Glomerular visceral epithelial cell (primary cell): ENCODE measurements at regions not wholly inside any gene's neighbourhood (a gene's known extent, or its start where the extent isn't known, plus 50 kb on each side); places are given as distances from the start of the nearest gene placed in this dataset.

Experiments
- DNase-seq: peaks from one replicate; pipeline ENCODE4 v3.0.0-alpha.2; 2016; ENCODE audit errors: extremely low spot score

DNA sequence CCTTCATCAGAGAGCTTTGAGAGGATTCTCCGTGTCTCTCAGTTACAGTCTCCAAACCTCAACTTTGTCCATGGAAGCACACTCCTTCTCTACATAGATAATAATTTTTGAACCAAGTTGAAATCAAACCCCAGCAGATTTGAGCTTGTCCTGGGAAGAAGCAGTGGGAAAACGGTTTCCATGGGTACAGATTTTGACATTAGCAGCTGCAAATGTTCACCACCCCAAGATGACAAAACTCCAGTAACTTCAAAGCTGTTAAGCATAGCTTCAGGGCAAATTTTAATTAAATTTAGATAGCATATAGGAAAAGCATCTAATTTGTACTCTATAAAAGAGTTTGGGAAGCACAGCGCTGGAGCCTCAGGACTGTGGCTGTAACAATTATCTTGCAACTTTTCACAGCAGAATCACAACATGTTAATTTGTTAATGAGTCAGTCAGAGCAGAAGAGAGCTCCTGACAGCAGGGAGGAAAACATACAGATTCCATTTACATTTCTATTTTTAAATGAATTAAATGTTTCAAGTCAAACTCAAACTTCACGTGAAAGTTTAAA, 240.7 kb downstream of the BMP7 start:
- no peak for DNase-seq

- DNase-seq: no peak
These were observed 238.7 kb downstream of the BMP7 start for GRCh38 chr20:57027777-57028176.

GRCh38 chr20:57030611-57031600, 235.5 kb downstream of the BMP7 start:
- DNase-seq: peak; percentile 25

GRCh38 chr20:57031867-57032355, 234.5 kb downstream of the BMP7 start:
- DNase-seq: no peak

GRCh38 chr20:57032847-57033246, 233.6 kb downstream of the BMP7 start:
- no peak for DNase-seq

DNA sequence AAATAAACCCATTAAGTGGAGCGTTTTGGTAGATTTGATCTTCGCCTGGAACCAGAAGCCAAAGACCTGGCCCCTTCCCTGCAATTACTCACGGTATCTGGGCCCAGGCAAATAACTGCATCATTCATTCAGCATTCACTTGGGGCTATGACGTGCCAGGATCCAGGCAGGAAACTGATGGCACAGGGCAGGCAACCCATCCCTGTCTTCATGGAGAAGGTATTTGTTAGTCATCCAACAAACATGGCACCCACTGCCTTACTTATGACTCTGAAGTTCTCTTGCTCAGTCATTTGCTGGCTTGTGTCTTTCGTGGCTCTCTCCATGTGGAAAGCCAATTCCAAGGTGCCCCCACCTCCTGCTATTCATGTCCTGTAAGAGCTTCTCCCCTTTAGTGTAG, 232.4 kb downstream of the BMP7 start:
- no peak for DNase-seq

DNA sequence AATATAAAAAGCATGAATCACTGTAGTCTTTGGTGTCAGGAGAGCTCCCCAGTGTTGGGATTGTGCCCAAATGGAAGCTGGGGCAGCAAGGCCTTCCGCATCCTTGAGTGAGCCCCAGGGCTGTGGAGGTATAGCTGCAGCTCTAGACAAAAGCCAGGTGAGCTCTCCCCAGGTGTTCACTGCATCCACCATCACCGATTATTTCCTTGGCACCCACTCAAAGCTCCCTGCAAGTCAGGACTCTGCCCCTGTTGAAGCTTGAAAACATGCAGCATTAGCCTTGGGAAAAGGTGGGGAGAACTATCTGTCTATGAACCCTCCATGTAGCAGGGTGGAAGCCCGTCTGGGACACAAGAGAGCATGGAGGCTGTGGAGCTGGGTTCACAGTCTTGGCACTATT, 228.8 kb downstream of the BMP7 start:
- no peak for DNase-seq

DNA sequence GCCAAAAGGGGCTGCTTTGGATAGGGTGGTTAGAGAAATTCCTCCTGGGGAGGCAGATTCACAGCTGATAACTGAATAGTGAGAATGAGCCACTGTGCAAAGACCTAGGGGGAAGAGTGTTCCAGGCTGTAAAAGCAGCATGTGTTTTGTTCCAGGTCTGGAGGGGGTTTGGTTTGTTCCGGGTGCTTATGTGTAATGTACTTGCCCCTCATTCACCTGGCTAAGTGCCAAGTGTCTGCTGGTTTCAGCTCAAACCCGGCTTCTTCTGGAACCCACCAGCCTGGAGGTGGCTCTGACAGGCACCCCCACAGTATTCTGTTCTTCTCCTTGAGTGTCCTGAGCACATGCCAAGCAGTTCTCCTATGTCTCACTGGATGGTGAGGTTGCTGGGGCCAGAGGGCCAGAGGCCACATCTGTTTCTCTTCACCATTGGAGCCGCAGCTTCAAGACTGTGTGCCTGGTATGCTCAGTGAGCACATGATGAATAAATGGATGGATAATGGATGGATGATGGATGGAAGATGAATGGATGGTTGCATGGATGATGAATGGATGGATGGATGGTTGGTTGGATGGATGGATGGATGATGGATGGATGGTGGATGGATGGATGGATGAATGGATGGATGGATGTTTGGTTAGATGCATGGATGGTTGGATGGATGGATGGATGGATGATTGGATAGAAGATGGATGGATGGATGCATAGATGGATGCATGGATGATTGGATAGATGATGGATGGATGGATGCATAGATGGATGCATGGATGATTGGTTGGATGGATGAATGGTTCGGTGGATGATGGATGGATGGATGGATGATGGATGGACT, 227.6 kb downstream of the BMP7 start:
- DNase-seq: no peak

- no peak for DNase-seq
These were observed 226.0 kb downstream of the BMP7 start for GRCh38 chr20:57040466-57040865.

- DNase-seq: no peak
These were observed 225.5 kb downstream of the BMP7 start for GRCh38 chr20:57040924-57041323.

- DNase-seq: no peak
These were observed 223.3 kb downstream of the BMP7 start for GRCh38 chr20:57043091-57043490.

GRCh38 chr20:57043669-57044268, 222.7 kb downstream of the BMP7 start:
- DNase-seq: no peak

GRCh38 chr20:57047281-57048026, 219.0 kb downstream of the BMP7 start:
- DNase-seq: no peak

GRCh38 chr20:57048027-57048869, 218.2 kb downstream of the BMP7 start:
- no peak for DNase-seq

GRCh38 chr20:57049296-57049695, 217.1 kb downstream of the BMP7 start:
- DNase-seq: no peak

DNA sequence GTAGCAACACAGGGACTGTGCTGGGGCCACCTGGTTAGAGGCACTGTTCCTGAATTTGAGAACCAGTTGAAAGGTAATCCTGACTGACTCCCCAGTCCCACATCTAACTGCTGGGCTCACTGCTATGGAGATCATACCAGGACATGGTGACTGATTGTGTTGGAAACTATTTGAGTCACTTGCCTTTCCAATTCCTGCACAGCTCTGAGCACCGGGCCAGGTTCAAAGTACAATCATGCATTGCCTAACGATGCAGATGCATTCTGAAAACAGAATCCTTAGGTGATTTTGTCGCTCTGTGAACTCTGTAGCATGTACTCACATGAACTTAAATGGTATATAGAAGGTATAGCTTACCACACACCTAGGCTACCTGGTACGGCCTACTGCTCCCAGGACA, 215.3 kb downstream of the BMP7 start:
- DNase-seq: no peak

- no peak for DNase-seq
These were observed 213.4 kb downstream of the BMP7 start for GRCh38 chr20:57053067-57053466.

GRCh38 chr20:57053793-57054552, 212.5 kb downstream of the BMP7 start:
- DNase-seq: no peak

GRCh38 chr20:57055345-57055744, 211.1 kb downstream of the BMP7 start:
- DNase-seq: no peak
